Inferior parietal cortex (tissue), 1 donor: ENCODE measurements at regions not wholly inside any gene's neighbourhood (a gene's known extent, or its start where the extent isn't known, plus 50 kb on each side); places are given as distances from the start of the nearest gene placed in this dataset.
"Not testable (repeated sequence)": the region's sequence is repeated elsewhere in the genome, so short reads cannot be mapped to it uniquely, and the experiment has no call there.

ENCODE experiments used
- DNase-seq: peaks from one replicate; pipeline ENCODE4 v3.0.0-alpha.2; 2016; ENCODE audit errors: extremely low spot score

DNA sequence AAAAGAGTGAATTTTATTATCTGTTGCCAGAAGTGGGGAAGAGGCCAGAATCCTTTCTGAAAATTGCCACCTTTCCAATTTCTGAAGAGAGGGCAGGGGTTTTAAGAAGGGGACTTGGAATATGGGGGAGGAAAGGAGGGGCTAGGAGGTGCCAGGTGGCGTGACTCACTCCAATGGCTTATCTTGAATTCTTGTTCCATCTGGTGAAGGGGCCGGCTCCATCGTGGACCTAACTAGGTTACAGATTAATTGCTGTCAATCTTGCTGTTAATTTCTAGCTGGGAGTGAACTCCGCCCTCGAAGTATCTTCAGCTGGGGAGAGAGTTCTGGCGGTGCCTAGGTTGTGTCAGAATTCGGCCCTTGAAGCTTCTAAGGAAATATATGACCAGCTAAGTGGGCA is 138.7 kb downstream of the YTHDC2 start:
- no peak for DNase-seq

DNA sequence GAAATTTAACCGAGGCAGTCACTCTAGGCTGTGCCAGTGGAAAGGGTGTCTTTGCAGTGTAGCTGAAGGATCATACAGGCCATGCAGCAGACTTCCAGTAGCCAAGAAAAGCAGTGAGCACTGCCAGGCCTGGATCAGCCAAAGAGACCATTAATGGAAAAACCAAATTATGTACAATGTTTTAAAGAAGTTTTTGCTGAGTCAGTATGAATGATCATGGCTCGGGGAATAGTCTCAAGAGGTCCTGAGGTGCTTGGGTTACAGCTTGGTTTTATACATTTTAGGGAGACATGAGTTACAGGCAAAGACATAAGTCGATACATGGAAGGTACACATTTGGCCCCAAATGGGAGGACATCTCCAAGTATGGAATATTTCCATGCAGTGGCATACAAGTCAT is 141.3 kb downstream of the YTHDC2 start:
- no peak for DNase-seq

GRCh38 chr5:113660206-113660605 is 146.7 kb downstream of the YTHDC2 start:
- no peak for DNase-seq

DNA sequence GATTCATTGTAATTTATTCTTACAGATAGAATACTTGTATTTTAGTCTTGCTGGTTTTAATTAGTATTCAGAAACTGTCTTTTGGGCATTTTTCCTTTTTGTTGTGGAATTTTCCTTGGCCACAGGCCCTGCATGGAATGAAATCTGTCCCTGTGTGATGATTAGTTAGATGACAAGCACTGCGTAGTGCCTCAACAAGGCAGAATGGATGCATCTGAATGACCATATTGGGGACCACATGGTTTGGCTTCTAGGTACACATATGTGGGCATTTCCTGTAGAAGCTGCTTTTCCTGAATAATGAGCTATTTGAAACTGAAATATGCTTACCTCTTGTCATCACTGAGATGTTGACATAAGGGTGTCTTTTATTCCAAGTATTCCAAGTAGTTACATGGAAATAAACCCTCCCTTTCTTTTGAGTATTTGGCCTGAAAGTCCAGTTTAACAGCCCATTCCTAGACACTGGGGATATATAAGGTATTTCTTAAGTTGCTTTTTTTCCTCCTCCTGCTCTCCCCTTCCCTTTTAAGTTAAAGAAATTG is 147.3 kb downstream of the YTHDC2 start:
- DNase-seq: no peak

- DNase-seq: no peak
Measured at GRCh38 chr5:113663879-113664541, 150.5 kb downstream of the YTHDC2 start.

DNA sequence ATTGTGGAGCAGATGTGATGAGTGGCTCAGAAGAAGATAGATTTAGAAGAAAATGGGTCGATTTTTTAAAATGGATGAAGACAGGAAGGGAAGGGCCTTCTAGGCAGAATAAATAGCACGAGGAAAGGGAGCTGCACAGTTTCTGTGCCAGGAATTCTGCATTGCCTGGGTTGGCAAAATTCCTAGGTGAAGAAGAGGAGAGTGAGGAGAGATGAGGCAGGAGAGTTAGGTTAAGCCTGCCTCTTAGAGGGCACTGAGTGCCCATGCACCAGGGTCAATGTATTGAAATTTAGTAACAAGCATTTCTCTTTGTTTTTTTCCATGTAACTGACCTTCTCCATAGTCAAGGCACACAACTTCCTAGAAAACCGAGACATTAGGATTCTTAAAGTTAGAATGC is 159.5 kb downstream of the YTHDC2 start:
- no peak for DNase-seq

DNA sequence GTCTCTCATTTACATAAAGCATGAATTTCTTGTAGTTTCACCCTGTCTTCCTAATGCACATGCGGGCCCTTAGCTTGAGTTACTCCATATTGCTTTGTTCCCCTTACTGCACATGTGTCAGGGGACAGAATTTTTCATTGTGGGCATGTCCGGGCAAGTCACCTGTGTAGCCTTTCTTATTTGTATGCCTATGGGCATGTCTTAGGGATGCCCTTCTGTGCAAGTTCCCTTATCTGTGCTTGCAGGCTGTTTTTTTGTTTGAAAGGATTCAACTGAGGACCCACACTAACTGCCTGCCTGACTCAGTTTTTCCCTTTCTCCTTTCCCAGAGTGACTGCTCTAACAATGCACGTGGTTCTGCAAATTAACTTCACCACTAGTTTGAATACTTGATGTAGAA is 161.7 kb downstream of the YTHDC2 start:
- DNase-seq: no peak

DNA sequence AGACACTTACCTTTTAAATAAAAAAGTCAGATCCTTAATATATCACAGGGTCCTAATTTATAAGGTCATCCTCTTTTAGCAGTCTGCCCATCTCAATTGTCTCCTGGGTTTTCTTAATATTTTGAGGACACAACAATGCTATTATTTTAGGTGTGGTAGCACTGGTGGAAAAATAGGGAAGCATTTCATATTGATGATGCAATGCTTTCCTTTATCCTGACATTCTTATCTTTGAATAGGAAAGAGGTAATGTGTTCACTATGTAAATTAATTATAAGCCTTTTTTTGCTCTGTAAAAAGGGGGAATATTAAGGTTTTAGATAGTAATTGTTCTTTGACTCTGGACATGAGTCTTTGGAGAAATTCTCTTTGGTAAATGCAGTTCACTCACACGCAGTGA is 164.7 kb downstream of the YTHDC2 start:
- no peak for DNase-seq

DNA sequence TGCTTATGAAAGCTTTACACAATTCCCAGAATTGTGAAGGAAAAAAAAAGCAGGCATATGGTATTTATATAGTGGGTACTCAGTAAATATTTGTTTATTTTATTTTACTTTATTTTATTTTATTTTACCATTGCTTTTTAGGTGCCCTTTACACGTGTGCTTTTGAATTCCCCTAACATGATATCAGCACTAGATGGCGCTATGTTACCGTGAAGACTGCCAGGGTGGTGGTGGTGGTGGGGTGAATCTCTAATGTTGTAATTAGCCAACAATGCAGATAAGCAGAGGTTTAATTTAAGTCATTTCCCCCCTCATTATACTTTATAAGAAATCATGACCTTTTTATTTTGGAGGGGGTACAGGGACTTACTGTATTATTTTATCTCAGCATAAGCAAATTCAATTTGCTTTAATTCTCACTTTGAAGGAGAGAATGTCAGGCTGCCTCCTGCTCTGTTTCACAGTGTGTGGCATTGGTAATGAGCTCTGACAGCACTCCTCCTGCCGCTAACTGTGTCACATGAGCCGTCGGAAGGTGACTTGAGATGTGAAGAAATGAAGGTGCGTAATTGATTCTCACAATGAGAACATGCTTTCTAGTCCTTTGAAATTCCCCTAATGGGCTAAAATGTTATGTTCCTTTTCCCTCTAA is 165.6 kb downstream of the YTHDC2 start:
- peak; percentile 78 for DNase-seq

DNA sequence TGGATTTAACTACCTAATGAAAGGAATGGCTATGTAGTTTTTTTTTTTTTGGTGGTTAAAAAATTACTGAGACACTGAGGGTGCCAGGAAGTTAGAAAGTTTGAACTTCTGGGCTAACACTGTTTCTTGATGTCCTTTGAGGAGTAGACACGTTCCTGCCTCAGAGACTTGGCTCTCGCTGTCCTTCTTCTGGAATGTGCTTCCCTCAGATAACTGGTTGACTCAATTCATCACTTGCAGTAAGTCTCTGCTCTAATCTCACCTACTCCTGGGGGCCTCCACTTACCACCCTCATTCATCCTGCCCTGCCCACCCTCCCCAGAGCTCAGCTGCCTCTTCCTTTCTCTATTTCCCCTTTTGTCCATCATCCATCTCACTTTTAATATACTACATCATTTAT is 167.0 kb downstream of the YTHDC2 start:
- DNase-seq: no peak

GRCh38 chr5:113682497-113683136 is 169.1 kb downstream of the YTHDC2 start:
- DNase-seq: no peak

- no peak for DNase-seq
Measured at GRCh38 chr5:113683211-113683610, 169.7 kb downstream of the YTHDC2 start.

GRCh38 chr5:113686599-113686998 is 173.1 kb downstream of the YTHDC2 start:
- no peak for DNase-seq

DNA sequence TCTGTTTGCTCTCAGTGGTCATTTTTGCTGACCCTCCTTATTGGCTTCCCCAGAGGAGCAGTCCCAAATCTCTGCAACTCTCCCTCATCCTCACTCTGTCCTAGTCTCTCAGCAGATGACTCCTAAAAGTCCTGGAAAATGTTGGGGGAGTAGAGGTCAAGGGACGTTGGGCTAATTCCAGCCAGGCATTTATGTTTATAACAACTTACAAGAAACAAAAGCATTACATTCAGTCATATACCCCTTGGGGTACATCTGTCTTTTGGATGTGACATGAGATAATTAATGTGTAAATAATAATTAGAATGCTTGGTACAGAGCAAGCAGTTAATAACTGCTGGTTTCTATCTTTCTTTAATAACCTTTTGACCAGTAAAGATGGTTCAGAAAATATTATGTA is 176.2 kb downstream of the YTHDC2 start:
- DNase-seq: no peak

- no peak for DNase-seq
Measured at GRCh38 chr5:113692466-113692865, 179.0 kb downstream of the YTHDC2 start.

DNA sequence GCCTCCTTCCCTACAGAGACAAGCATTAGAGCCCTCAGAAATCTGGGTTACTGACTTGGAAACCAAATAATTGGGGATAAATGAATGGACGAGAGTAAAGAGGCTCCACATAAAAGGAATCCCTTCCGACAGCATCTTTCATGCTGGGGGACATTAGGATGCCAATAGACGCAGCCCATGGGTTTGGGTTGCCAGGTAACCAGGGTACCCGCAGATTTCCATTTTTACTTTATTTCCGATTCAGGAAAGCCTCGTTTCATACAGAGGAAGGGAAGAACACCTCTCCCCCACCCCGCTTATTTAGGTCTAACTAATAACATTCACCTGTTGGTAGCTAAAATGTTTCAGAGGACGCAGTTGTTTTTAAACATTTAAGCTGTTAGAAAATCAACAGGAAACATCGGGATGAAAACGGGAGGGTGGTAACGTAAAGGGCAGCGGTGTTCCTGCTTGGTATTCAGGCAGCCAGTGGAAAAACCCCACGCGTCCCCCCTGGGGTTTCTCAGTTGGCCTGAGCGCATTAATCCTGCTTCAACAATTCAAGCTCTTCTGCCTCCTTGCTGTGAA is 179.5 kb downstream of the YTHDC2 start:
- DNase-seq: no peak

DNA sequence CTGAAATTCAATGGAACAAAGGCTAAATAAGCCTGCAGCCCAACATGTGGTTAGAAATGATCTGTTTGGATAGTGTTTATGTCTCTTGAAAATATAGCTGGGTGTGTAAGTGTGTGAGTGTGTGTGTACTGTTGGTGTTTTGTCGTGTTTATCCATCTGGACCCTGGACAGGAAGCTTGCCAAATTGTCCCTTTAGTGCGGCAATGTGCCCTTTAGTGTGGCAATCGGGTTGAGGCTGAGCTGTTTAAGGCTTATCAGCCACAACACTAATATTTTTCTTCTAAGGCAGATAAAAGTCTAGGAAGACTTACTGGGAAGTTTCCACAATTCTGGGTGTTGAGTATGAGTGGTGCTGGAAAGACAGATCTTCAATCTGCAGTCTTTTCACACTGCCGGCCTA is 180.2 kb downstream of the YTHDC2 start:
- DNase-seq: no peak

DNA sequence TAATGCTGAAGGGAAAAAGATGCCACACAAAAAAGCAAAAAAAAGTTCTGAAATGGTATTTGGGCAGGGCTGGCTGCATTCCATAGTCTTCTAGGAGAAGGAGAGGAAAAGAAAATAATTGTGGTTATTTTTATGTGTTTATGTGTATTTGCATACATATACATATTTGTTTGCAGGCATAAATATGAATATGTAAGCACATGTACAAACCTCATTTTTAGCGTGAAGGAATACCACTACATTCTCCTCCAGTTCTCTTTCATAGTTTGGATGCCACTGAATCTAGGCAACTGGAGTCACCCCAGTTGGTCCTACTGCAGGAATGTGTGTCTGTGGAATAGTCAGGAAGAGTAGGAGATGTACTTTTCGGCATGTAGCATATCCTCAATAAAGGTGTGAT is 181.1 kb downstream of the YTHDC2 start:
- DNase-seq: no peak

GRCh38 chr5:113703266-113703665 is 189.8 kb downstream of the YTHDC2 start:
- DNase-seq: no peak

DNA sequence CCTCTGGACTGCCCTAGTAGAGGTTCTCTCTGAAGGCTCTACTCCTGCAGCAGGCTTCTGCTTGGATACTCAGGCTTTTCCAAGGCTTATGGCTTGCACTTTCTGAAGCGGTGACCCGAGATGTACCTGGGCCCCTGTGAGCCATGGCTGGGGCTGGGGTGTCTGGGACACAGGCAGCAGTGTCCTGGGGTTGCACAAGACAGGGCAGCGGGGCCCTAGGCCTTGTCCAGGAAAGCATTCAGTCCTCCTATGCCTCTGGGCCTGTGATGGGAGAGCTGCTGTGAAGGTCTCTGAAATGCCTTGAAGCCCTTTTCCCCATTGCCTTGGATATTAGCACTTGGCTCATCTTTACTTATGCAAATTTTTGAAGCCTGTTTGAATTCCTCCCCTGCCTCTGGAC is 192.2 kb downstream of the YTHDC2 start:
- DNase-seq: no peak

GRCh38 chr5:113713051-113713450 is 199.6 kb downstream of the YTHDC2 start:
- no peak for DNase-seq

- DNase-seq: not testable (repeated sequence)
Measured at GRCh38 chr5:113715921-113716320, 202.4 kb downstream of the YTHDC2 start.

- no peak for DNase-seq
Measured at GRCh38 chr5:113719549-113719948, 206.1 kb downstream of the YTHDC2 start.
